GM23338 (cell line): ENCODE measurements at regions not wholly inside any gene's neighbourhood (a gene's known extent, or its start where the extent isn't known, plus 50 kb on each side); places are given as distances from the start of the nearest gene placed in this dataset.

Experiments used
- ATAC-seq: fragments of 200-7000 bp; cut with Tn5 transposase; 3 replicates; pipeline ENCODE4 v1.9.1; 2020
- DNase-seq: peaks from one replicate; pipeline ENCODE4 v3.0.0-alpha.2; 2015; ENCODE audit warnings: low spot score
- H2AFZ ChIP-seq: fragments of 200-600 bp; sonication (generic); 2 replicates; pipeline ENCODE4 v1.8.0; 2016; ENCODE audit warnings: antibody characterized with exemption, mild to moderate bottlenecking, moderate library complexity
- H3F3A ChIP-seq: fragments of 200-600 bp; sonication (generic); replicated peaks from 2 replicates; pipeline ENCODE4 v1.8.0; 2017; ENCODE audit warnings: antibody characterized with exemption, mixed run types, low read depth
- H3K27ac ChIP-seq: fragments of 200-600 bp; sonication (generic); 2 replicates; pipeline ENCODE4 v1.6.1; 2016; ENCODE audit warnings: low read depth
- H3K27me3 ChIP-seq: fragments of 200-600 bp; sonication (generic); 2 replicates; pipeline ENCODE4 v1.8.0; 2016; ENCODE audit warnings: mild to moderate bottlenecking, mixed run types, moderate library complexity; ENCODE audit not compliant: insufficient read depth
- H3K36me3 ChIP-seq: fragments of 200-600 bp; sonication (generic); 2 replicates; pipeline ENCODE4 v1.8.0; 2016; ENCODE audit warnings: mild to moderate bottlenecking; ENCODE audit not compliant: insufficient read depth
- H3K4me1 ChIP-seq: fragments of 200-600 bp; sonication (generic); 2 replicates; pipeline ENCODE4 v1.8.0; 2016; ENCODE audit warnings: mild to moderate bottlenecking, moderate library complexity; ENCODE audit not compliant: insufficient read depth
- H3K4me2 ChIP-seq: fragments of 200-600 bp; sonication (generic); 2 replicates; pipeline ENCODE4 v1.7.1; 2017; ENCODE audit warnings: mixed run types
- H3K4me3 ChIP-seq: fragments of 200-600 bp; sonication (generic); 2 replicates; pipeline ENCODE4 v1.6.1; 2016; ENCODE audit warnings: mixed run types
- H3K79me2 ChIP-seq: fragments of 200-600 bp; sonication (generic); replicated peaks from 2 replicates; pipeline ENCODE4 v1.8.0; 2017; ENCODE audit warnings: mild to moderate bottlenecking; ENCODE audit not compliant: insufficient read depth
- H3K9me2 ChIP-seq: fragments of 200-600 bp; sonication (generic); 2 replicates; pipeline ENCODE4 v1.8.0; 2017; ENCODE audit not compliant: insufficient read depth
- H4K20me1 ChIP-seq: fragments of 200-600 bp; sonication (generic); replicated peaks from 2 replicates; pipeline ENCODE4 v1.8.0; 2017; ENCODE audit warnings: mild to moderate bottlenecking; ENCODE audit not compliant: insufficient read depth
- H3K27ac Mint-ChIP-seq: 2 replicates; pipeline ENCODE4 v1.8.0; 2020; ENCODE audit warnings: inconsistent platforms, mild to moderate bottlenecking, moderate library complexity, mixed read lengths
- H3K27me3 Mint-ChIP-seq: 3 replicates; pipeline ENCODE4 v1.8.0; 2022; ENCODE audit warnings: low read depth, mild to moderate bottlenecking, moderate library complexity, mixed read lengths, inconsistent platforms; ENCODE audit not compliant: insufficient read depth, poor library complexity
- H3K36me3 Mint-ChIP-seq: 3 replicates; pipeline ENCODE4 v1.8.0; 2021; ENCODE audit warnings: low read depth, mild to moderate bottlenecking, inconsistent platforms, moderate library complexity, mixed read lengths
- H3K4me1 Mint-ChIP-seq: 3 replicates; pipeline ENCODE4 v1.8.0; 2020; ENCODE audit warnings: mild to moderate bottlenecking, inconsistent platforms, mixed read lengths
- H3K4me3 Mint-ChIP-seq: 3 replicates; pipeline ENCODE4 v1.8.0; 2021; ENCODE audit warnings: moderate library complexity, mild to moderate bottlenecking, inconsistent platforms, mixed read lengths
- H3K9me3 Mint-ChIP-seq: 3 replicates; pipeline ENCODE4 v1.8.0; 2020; ENCODE audit warnings: moderate library complexity, mild to moderate bottlenecking, inconsistent platforms, mixed read lengths
- CREB1 ChIP-seq: fragments of 250-450 bp; sonication (Bioruptor Pico); IDR thresholded peaks from 2 replicates; pipeline ENCODE4 v1.5.0; 2020; ENCODE audit warnings: low read depth, mild to moderate bottlenecking, moderate library complexity
- EZH2phosphoT487 ChIP-seq: fragments of 200-600 bp; sonication (generic); IDR thresholded peaks from one replicate; pipeline ENCODE4 v1.8.1; 2018; ENCODE audit warnings: antibody characterized with exemption; ENCODE audit not compliant: unreplicated experiment
- JUNB ChIP-seq: IDR thresholded peaks from one replicate; pipeline ENCODE4 v1.6.1; 2016; ENCODE audit warnings: antibody characterized with exemption; ENCODE audit not compliant: unreplicated experiment
- NANOG ChIP-seq: IDR thresholded peaks from 2 replicates; pipeline ENCODE4 v1.6.1; 2016; ENCODE audit warnings: antibody characterized with exemption, borderline replicate concordance
- POLR2AphosphoS5 ChIP-seq: IDR thresholded peaks from 2 replicates; pipeline ENCODE4 v1.6.1; 2016; ENCODE audit warnings: antibody characterized with exemption, low read depth
- STAT1 ChIP-seq: IDR thresholded peaks from one replicate; pipeline ENCODE4 v1.6.1; 2016; ENCODE audit warnings: antibody characterized with exemption; ENCODE audit not compliant: unreplicated experiment
- ZNF114 ChIP-seq: fragments of 250-450 bp; sonication (Bioruptor Pico); IDR thresholded peaks from 2 replicates; pipeline ENCODE4 v1.5.0; 2020; ENCODE audit warnings: mild to moderate bottlenecking, moderate library complexity
- ZNF331 ChIP-seq: fragments of 250-450 bp; sonication (Bioruptor Pico); IDR thresholded peaks from 2 replicates; pipeline ENCODE4 v1.5.0; 2020; ENCODE audit warnings: low read depth, mild to moderate bottlenecking, moderate library complexity
- TF ChIP-seq, protein P1 (sequence below): fragments of 250-450 bp; sonication (Bioruptor Pico); IDR thresholded peaks from 2 replicates; pipeline ENCODE4 v1.5.0; 2020; ENCODE audit warnings: mild to moderate bottlenecking, moderate library complexity
- TF ChIP-seq, protein P2 (sequence below): IDR thresholded peaks from 2 replicates; pipeline ENCODE4 v1.6.1; 2016; ENCODE audit warnings: antibody characterized with exemption
- TF ChIP-seq, protein P3 (sequence below): IDR thresholded peaks from one replicate; pipeline ENCODE4 v1.6.1; 2018; ENCODE audit warnings: antibody characterized with exemption; ENCODE audit not compliant: unreplicated experiment
- TF ChIP-seq, protein P4 (sequence below), 2 experiments: fragments of 200-600 bp in 1 of 2; sonication (generic) in 1 of 2; conservative IDR thresholded peaks; 2 replicates each; pipeline versions ENCODE4 v1.5.1 to v1.6.1; 2016 to 2017; ENCODE audit warnings: antibody characterized with exemption in 2 of 2, low read depth in 2 of 2, mild to moderate bottlenecking in 2 of 2, moderate library complexity in 1 of 2

DNA sequence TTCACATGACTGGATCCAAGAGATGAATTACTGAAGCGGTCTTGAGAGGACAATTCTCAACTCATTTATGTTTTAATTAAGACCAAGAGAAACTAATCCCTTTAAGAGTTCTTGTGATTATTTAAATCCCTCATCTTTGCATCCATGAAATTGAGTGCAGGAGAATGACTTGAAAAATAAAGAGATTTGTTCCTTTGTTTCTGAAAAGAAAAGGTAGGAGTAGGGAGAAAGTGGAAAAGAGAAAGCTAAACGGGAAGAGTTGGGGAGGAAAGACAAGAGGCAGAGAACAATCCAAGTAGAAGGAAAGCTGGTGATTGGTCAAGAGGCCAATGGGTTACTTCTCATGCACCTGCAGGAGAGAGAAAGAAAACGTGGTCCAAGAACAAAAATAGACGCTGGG, 75.2 kb upstream of the SOX4 start (continued):
- TF ChIP-seq, protein P1, sequence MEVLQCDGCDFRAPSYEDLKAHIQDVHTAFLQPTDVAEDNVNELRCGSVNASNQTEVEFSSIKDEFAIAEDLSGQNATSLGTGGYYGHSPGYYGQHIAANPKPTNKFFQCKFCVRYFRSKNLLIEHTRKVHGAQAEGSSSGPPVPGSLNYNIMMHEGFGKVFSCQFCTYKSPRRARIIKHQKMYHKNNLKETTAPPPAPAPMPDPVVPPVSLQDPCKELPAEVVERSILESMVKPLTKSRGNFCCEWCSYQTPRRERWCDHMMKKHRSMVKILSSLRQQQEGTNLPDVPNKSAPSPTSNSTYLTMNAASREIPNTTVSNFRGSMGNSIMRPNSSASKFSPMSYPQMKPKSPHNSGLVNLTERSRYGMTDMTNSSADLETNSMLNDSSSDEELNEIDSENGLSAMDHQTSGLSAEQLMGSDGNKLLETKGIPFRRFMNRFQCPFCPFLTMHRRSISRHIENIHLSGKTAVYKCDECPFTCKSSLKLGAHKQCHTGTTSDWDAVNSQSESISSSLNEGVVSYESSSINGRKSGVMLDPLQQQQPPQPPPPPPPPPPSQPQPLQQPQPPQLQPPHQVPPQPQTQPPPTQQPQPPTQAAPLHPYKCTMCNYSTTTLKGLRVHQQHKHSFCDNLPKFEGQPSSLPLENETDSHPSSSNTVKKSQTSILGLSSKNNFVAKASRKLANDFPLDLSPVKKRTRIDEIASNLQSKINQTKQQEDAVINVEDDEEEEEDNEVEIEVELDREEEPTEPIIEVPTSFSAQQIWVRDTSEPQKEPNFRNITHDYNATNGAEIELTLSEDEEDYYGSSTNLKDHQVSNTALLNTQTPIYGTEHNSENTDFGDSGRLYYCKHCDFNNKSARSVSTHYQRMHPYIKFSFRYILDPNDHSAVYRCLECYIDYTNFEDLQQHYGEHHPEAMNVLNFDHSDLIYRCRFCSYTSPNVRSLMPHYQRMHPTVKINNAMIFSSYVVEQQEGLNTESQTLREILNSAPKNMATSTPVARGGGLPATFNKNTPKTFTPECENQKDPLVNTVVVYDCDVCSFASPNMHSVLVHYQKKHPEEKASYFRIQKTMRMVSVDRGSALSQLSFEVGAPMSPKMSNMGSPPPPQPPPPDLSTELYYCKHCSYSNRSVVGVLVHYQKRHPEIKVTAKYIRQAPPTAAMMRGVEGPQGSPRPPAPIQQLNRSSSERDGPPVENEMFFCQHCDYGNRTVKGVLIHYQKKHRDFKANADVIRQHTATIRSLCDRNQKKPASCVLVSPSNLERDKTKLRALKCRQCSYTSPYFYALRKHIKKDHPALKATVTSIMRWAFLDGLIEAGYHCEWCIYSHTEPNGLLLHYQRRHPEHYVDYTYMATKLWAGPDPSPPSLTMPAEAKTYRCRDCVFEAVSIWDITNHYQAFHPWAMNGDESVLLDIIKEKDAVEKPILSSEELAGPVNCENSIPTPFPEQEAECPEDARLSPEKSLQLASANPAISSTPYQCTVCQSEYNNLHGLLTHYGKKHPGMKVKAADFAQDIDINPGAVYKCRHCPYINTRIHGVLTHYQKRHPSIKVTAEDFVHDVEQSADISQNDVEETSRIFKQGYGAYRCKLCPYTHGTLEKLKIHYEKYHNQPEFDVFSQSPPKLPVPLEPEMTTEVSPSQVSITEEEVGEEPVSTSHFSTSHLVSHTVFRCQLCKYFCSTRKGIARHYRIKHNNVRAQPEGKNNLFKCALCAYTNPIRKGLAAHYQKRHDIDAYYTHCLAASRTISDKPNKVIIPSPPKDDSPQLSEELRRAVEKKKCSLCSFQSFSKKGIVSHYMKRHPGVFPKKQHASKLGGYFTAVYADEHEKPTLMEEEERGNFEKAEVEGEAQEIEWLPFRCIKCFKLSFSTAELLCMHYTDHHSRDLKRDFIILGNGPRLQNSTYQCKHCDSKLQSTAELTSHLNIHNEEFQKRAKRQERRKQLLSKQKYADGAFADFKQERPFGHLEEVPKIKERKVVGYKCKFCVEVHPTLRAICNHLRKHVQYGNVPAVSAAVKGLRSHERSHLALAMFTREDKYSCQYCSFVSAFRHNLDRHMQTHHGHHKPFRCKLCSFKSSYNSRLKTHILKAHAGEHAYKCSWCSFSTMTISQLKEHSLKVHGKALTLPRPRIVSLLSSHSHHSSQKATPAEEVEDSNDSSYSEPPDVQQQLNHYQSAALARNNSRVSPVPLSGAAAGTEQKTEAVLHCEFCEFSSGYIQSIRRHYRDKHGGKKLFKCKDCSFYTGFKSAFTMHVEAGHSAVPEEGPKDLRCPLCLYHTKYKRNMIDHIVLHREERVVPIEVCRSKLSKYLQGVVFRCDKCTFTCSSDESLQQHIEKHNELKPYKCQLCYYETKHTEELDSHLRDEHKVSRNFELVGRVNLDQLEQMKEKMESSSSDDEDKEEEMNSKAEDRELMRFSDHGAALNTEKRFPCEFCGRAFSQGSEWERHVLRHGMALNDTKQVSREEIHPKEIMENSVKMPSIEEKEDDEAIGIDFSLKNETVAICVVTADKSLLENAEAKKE (CRISPR knock-in tag) = no peak
- TF ChIP-seq ZNF114 (CRISPR knock-in tag) (no peak), POLR2AphosphoS5 (no peak), ZNF331 (no peak)
- TF ChIP-seq, protein P2, sequence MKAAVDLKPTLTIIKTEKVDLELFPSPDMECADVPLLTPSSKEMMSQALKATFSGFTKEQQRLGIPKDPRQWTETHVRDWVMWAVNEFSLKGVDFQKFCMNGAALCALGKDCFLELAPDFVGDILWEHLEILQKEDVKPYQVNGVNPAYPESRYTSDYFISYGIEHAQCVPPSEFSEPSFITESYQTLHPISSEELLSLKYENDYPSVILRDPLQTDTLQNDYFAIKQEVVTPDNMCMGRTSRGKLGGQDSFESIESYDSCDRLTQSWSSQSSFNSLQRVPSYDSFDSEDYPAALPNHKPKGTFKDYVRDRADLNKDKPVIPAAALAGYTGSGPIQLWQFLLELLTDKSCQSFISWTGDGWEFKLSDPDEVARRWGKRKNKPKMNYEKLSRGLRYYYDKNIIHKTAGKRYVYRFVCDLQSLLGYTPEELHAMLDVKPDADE = no peak

DNA sequence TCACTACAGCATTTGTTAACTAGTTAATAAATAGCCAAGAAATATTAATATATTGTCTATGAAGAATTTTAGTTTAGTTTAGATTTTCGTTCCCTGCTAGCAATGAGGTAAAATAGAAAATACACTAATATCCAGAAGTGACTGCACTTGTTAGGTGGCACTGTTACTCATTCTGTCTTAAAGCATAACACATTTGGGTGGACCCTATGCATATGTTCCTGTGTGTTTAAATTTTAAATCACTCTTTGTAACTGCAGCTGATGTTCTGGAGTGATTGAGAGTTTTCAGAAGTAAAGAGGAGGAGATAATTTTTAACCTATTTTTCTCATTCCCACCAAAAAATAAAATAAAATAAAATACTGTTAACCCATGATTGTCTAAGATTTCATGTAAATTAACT, 73.9 kb upstream of the SOX4 start:
- Histone ChIP-seq H3K27me3 (no peaks in the 10 kb centered on the region), H3K4me1 (peaks cover 19% of the 10 kb centered on the region), H3K79me2 (no peaks in the 10 kb centered on the region), H3F3A (no peaks in the 10 kb centered on the region), H3K4me3 (no peak overlapping the region), H2AFZ (no peak overlapping the region), H3K36me3 (no peaks in the 10 kb centered on the region), H3K4me2 (no peak overlapping the region), H4K20me1 (no peaks in the 10 kb centered on the region), H3K27ac (no peak overlapping the region), H3K9me2 (no peaks in the 10 kb centered on the region)
- no peak overlapping the region for H3K27ac Mint-ChIP-seq
- peaks cover 23% of the 10 kb centered on the region; the same call in 2 of the 3 replicates for H3K4me1 Mint-ChIP-seq
- ATAC-seq = no peak
- no peaks in the 10 kb centered on the region for H3K9me3 Mint-ChIP-seq
- no peak for DNase-seq
- H3K27me3 Mint-ChIP-seq = peaks cover 5% of the 10 kb centered on the region
- H3K36me3 Mint-ChIP-seq = no peaks in the 10 kb centered on the region
- no peak overlapping the region for H3K4me3 Mint-ChIP-seq
- TF ChIP-seq ZNF331 = no peak
- no peak for TF ChIP-seq STAT1
- TF ChIP-seq EZH2phosphoT487 = no peak
- no peak for TF ChIP-seq POLR2AphosphoS5
- no peak for TF ChIP-seq JUNB
- TF ChIP-seq, protein P2 = no peak
- no peak for TF ChIP-seq ZNF114 (CRISPR knock-in tag)
- TF ChIP-seq, protein P3, sequence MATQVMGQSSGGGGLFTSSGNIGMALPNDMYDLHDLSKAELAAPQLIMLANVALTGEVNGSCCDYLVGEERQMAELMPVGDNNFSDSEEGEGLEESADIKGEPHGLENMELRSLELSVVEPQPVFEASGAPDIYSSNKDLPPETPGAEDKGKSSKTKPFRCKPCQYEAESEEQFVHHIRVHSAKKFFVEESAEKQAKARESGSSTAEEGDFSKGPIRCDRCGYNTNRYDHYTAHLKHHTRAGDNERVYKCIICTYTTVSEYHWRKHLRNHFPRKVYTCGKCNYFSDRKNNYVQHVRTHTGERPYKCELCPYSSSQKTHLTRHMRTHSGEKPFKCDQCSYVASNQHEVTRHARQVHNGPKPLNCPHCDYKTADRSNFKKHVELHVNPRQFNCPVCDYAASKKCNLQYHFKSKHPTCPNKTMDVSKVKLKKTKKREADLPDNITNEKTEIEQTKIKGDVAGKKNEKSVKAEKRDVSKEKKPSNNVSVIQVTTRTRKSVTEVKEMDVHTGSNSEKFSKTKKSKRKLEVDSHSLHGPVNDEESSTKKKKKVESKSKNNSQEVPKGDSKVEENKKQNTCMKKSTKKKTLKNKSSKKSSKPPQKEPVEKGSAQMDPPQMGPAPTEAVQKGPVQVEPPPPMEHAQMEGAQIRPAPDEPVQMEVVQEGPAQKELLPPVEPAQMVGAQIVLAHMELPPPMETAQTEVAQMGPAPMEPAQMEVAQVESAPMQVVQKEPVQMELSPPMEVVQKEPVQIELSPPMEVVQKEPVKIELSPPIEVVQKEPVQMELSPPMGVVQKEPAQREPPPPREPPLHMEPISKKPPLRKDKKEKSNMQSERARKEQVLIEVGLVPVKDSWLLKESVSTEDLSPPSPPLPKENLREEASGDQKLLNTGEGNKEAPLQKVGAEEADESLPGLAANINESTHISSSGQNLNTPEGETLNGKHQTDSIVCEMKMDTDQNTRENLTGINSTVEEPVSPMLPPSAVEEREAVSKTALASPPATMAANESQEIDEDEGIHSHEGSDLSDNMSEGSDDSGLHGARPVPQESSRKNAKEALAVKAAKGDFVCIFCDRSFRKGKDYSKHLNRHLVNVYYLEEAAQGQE = no peak
- TF ChIP-seq, protein P4, sequence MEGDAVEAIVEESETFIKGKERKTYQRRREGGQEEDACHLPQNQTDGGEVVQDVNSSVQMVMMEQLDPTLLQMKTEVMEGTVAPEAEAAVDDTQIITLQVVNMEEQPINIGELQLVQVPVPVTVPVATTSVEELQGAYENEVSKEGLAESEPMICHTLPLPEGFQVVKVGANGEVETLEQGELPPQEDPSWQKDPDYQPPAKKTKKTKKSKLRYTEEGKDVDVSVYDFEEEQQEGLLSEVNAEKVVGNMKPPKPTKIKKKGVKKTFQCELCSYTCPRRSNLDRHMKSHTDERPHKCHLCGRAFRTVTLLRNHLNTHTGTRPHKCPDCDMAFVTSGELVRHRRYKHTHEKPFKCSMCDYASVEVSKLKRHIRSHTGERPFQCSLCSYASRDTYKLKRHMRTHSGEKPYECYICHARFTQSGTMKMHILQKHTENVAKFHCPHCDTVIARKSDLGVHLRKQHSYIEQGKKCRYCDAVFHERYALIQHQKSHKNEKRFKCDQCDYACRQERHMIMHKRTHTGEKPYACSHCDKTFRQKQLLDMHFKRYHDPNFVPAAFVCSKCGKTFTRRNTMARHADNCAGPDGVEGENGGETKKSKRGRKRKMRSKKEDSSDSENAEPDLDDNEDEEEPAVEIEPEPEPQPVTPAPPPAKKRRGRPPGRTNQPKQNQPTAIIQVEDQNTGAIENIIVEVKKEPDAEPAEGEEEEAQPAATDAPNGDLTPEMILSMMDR (conservative IDR thresholded peaks at IDR 0.05; ENCODE audit: low read depth in 2 of 2) = no peak
- no peak for TF ChIP-seq CREB1
- no peak for TF ChIP-seq NANOG
